HG03039 (cell line): ENCODE measurements at regions not wholly inside any gene's neighbourhood (a gene's known extent, or its start where the extent isn't known, plus 50 kb on each side); places are given as distances from the start of the nearest gene placed in this dataset.
"Not testable (repeated sequence)": the region's sequence is repeated elsewhere in the genome, so short reads cannot be mapped to it uniquely, and the experiment has no call there.

Source experiments
- ATAC-seq: cut with Tn5 transposase; IDR thresholded peaks from one replicate; pipeline ENCODE4 v1.9.1; 2021; ENCODE audit warnings: mild to moderate bottlenecking, moderate library complexity; ENCODE audit not compliant: unreplicated experiment

- ATAC-seq, result no peak
Measured at GRCh38 chr5:152184266-152184665, 220.8 kb downstream of the NMUR2 start.

- no peak for ATAC-seq
Measured at GRCh38 chr5:152181461-152181860, 223.6 kb downstream of the NMUR2 start.

- no peak for ATAC-seq
Measured at GRCh38 chr5:152178350-152178699, 226.8 kb downstream of the NMUR2 start.

- no peak for ATAC-seq
Measured at GRCh38 chr5:152177626-152178349, 227.3 kb downstream of the NMUR2 start.

GRCh38 chr5:152171888-152172287, 233.2 kb downstream of the NMUR2 start:
- ATAC-seq, result no peak

- no peak for ATAC-seq
Measured at GRCh38 chr5:152170350-152170749, 234.7 kb downstream of the NMUR2 start.

GRCh38 chr5:152164860-152165259, 240.2 kb upstream of the GLRA1 start:
- no peak for ATAC-seq

GRCh38 chr5:152159894-152160293, 235.2 kb upstream of the GLRA1 start:
- not testable (repeated sequence) for ATAC-seq

- not testable (repeated sequence) for ATAC-seq
Measured at GRCh38 chr5:152154452-152154851, 229.8 kb upstream of the GLRA1 start.

- no peak for ATAC-seq
Measured at GRCh38 chr5:152151940-152152339, 227.3 kb upstream of the GLRA1 start.

GRCh38 chr5:152151113-152151512, 226.5 kb upstream of the GLRA1 start:
- ATAC-seq, result no peak

- no peak for ATAC-seq
Measured at GRCh38 chr5:152147286-152147685, 222.6 kb upstream of the GLRA1 start.

GRCh38 chr5:152146566-152146965, 221.9 kb upstream of the GLRA1 start:
- ATAC-seq, result no peak

GRCh38 chr5:152144556-152144955, 219.9 kb upstream of the GLRA1 start:
- no peak for ATAC-seq

GRCh38 chr5:152144030-152144429, 219.4 kb upstream of the GLRA1 start:
- no peak for ATAC-seq

GRCh38 chr5:152142840-152143469, 218.3 kb upstream of the GLRA1 start:
- peak; percentile 79 for ATAC-seq

- ATAC-seq, result no peak
Measured at GRCh38 chr5:152140347-152140746, 215.7 kb upstream of the GLRA1 start.

- no peak for ATAC-seq
Measured at GRCh38 chr5:152137063-152137462, 212.4 kb upstream of the GLRA1 start.

GRCh38 chr5:152136321-152136720, 211.7 kb upstream of the GLRA1 start:
- no peak for ATAC-seq

- no peak for ATAC-seq
Measured at GRCh38 chr5:152135827-152136226, 211.2 kb upstream of the GLRA1 start.

GRCh38 chr5:152125661-152126205, 201.1 kb upstream of the GLRA1 start:
- no peak for ATAC-seq

- no peak for ATAC-seq
Measured at GRCh38 chr5:152124409-152125041, 199.9 kb upstream of the GLRA1 start.
